Panc1 (cell line): ENCODE measurements at regions not wholly inside any gene's neighbourhood (a gene's known extent, or its start where the extent isn't known, plus 50 kb on each side); places are given as distances from the start of the nearest gene placed in this dataset.

ENCODE experiments used
- ATAC-seq: fragments of 200-7000 bp; cut with Tn5 transposase; 2 replicates; pipeline ENCODE4 v1.9.1; 2020; ENCODE audit warnings: mild to moderate bottlenecking, moderate library complexity
- BruUV-seq: library from RNA; stranded (reverse); fragments of 400-500 nt; replicated peaks from 2 replicates; lab custom pipeline; 2021; lab: Mats Ljungman, UMichigan
- CTCF ChIA-PET: fragments of 300-600 bp; sonication (Branson Sonifier 250); formaldehyde crosslinking; loops from one replicate; lab custom pipeline; 2022; ENCODE audit warnings: antibody characterized with exemption; lab: Charles Lee
- POLR2A ChIA-PET: fragments of 300-600 bp; sonication (Branson Sonifier 250); formaldehyde crosslinking; loops from one replicate; lab custom pipeline; 2022; ENCODE audit warnings: antibody characterized with exemption; lab: Charles Lee
- DNase-seq: peaks from one replicate; pipeline ENCODE4 v3.0.0-alpha.2; 2010; ENCODE audit warnings: low read depth, low spot score
- H3K27ac ChIP-seq: 2 replicates; pipeline ENCODE4 v1.5.1; 2011; ENCODE audit warnings: mild to moderate bottlenecking, low read length, inconsistent platforms
- H3K27me3 ChIP-seq: fragments of 200-500 bp; sonication (Bioruptor generic); 2 replicates; pipeline ENCODE4 v1.6.0; 2014; ENCODE audit warnings: low read length, inconsistent platforms; ENCODE audit not compliant: control insufficient read depth, insufficient read depth
- H3K36me3 ChIP-seq: fragments of 200-500 bp; sonication (Bioruptor generic); 2 replicates; pipeline ENCODE4 v1.5.1; 2014; ENCODE audit warnings: inconsistent platforms, mild to moderate bottlenecking, low read length, moderate library complexity; ENCODE audit not compliant: control insufficient read depth, insufficient read depth
- H3K4me1 ChIP-seq: 2 replicates; pipeline ENCODE4 v1.5.1; 2011; ENCODE audit warnings: inconsistent platforms, mild to moderate bottlenecking, low read length, moderate library complexity; ENCODE audit not compliant: control insufficient read depth, insufficient read depth
- H3K4me3 ChIP-seq, 2 experiments: 2 replicates each; pipeline ENCODE4 v1.5.1; 2011 to 2012; ENCODE audit warnings: low read depth in 2 of 2, low read length in 2 of 2, mild to moderate bottlenecking in 2 of 2, inconsistent platforms in 1 of 2, moderate library complexity in 1 of 2
- H3K9me3 ChIP-seq: fragments of 200-500 bp; sonication (Bioruptor generic); 2 replicates; pipeline ENCODE4 v1.5.1; 2014; ENCODE audit warnings: low read depth, mild to moderate bottlenecking, inconsistent platforms, low read length, moderate library complexity; ENCODE audit not compliant: control insufficient read depth, insufficient read depth
- CTCF ChIP-seq: fragments of 450-650 bp; IDR thresholded peaks from 2 replicates; pipeline ENCODE4 v1.5.1; 2017; ENCODE audit warnings: mild to moderate bottlenecking
- POLR2AphosphoS5 ChIP-seq: IDR thresholded peaks from 2 replicates; pipeline ENCODE4 v1.6.1; 2012; ENCODE audit warnings: mild to moderate bottlenecking, low read depth, low read length, moderate library complexity
- SIN3A ChIP-seq: IDR thresholded peaks from 2 replicates; pipeline ENCODE4 v1.6.1; 2012; ENCODE audit warnings: low read depth, mild to moderate bottlenecking, low read length, moderate library complexity, borderline replicate concordance; ENCODE audit not compliant: insufficient read depth
- TCF7L2 ChIP-seq: IDR thresholded peaks from 2 replicates; pipeline ENCODE4 v1.6.1; 2011; ENCODE audit warnings: mild to moderate bottlenecking, low read depth, low read length, inconsistent platforms
- in situ Hi-C: cut with HindIII; loops from 2 replicates; pipeline ENCODE4 v1.10.0; 2016; ENCODE audit warnings: low sequenced_read_pairs, low pct_unique_long_range_greater_than_20kb
- intact Hi-C: fragments of 100-400 bp; cut with micrococcal nuclease; formaldehyde crosslinking; loops from one replicate; pipeline ENCODE4 v1.10.0; 2022; ENCODE audit not compliant: unreplicated experiment
- TF ChIP-seq, protein P1 (sequence below), 2 experiments: IDR thresholded peaks; 2 replicates each; pipeline ENCODE4 v1.6.1; 2011 to 2012; ENCODE audit warnings: low read depth in 2 of 2, control low read depth in 1 of 2, low read length in 1 of 2, mild to moderate bottlenecking in 1 of 2, moderate library complexity in 1 of 2; ENCODE audit not compliant: insufficient read depth in 1 of 2

GRCh38 chr7:41333511-41333910 is 369.4 kb downstream of the INHBA start:
- intact Hi-C loops = no loop called here

DNA sequence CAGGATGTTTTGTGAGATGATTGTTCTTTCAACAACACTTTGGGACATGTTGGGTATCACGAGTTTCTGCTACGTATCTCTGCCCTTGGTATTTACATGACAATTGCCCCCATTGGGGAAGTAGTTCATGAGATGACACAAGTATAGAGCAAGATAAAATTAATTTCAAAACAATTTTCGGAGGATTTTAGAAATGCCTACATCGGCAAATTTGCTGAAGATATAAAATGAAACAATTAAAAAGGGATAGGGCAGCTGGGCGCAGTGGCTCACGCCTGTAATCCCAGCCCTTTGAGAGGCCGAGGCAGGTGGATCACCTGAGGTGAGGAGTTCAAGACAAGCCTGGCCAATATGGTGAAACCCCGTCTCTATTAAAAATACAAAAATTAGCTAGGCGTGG is 371.7 kb downstream of the INHBA start:
- TF ChIP-seq TCF7L2 (no peak), CTCF (no peak), POLR2AphosphoS5 (no peak), SIN3A (no peak)
- TF ChIP-seq, protein P1, sequence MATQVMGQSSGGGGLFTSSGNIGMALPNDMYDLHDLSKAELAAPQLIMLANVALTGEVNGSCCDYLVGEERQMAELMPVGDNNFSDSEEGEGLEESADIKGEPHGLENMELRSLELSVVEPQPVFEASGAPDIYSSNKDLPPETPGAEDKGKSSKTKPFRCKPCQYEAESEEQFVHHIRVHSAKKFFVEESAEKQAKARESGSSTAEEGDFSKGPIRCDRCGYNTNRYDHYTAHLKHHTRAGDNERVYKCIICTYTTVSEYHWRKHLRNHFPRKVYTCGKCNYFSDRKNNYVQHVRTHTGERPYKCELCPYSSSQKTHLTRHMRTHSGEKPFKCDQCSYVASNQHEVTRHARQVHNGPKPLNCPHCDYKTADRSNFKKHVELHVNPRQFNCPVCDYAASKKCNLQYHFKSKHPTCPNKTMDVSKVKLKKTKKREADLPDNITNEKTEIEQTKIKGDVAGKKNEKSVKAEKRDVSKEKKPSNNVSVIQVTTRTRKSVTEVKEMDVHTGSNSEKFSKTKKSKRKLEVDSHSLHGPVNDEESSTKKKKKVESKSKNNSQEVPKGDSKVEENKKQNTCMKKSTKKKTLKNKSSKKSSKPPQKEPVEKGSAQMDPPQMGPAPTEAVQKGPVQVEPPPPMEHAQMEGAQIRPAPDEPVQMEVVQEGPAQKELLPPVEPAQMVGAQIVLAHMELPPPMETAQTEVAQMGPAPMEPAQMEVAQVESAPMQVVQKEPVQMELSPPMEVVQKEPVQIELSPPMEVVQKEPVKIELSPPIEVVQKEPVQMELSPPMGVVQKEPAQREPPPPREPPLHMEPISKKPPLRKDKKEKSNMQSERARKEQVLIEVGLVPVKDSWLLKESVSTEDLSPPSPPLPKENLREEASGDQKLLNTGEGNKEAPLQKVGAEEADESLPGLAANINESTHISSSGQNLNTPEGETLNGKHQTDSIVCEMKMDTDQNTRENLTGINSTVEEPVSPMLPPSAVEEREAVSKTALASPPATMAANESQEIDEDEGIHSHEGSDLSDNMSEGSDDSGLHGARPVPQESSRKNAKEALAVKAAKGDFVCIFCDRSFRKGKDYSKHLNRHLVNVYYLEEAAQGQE (IDR thresholded peaks at IDR 0.05; ENCODE audit: insufficient read depth in 1 of 2, low read depth in 2 of 2, low read length in 1 of 2) = no peak
- ChIA-PET CTCF (no interaction called here), POLR2A (no interaction called here)
- Histone ChIP-seq H3K27me3 (no peaks in the 10 kb centered on the region), H3K9me3 (no peaks in the 10 kb centered on the region), H3K4me1 (no peaks in the 10 kb centered on the region), H3K36me3 (no peaks in the 10 kb centered on the region), H3K4me3 (no peak overlapping the region), H3K27ac (no peak overlapping the region)
- intact Hi-C loops (no loop called here), in situ Hi-C loops (no loop called here)
- DNase-seq (no peak), ATAC-seq (no peak)
- BruUV-seq = no TSS peak

More at GRCh38 chr7:41333511-41333910, 369.4 kb downstream of the INHBA start:
- H3K36me3 ChIP-seq = no peaks in the 10 kb centered on the region
- ChIA-PET POLR2A (no interaction called here), CTCF (no interaction called here)
- no peak for ATAC-seq
- H3K9me3 ChIP-seq = no peaks in the 10 kb centered on the region
- no peak for TF ChIP-seq SIN3A
- TF ChIP-seq POLR2AphosphoS5 = no peak
- no peak for TF ChIP-seq CTCF
- TF ChIP-seq, protein P1 (IDR thresholded peaks at IDR 0.05; ENCODE audit: insufficient read depth in 1 of 2, low read depth in 2 of 2, low read length in 1 of 2) = no peak
- TF ChIP-seq TCF7L2 = no peak
- no peak overlapping the region for H3K4me3 ChIP-seq
- no TSS peak for BruUV-seq
- DNase-seq = no peak
- H3K27ac ChIP-seq = no peak overlapping the region
- in situ Hi-C loops = no loop called here
- H3K4me1 ChIP-seq = no peaks in the 10 kb centered on the region
- H3K27me3 ChIP-seq = no peaks in the 10 kb centered on the region
